ENCODE measurements at regions not wholly inside any gene's neighbourhood (a gene's known extent, or its start where the extent isn't known, plus 50 kb on each side); places are given as distances from the start of the nearest gene placed in this dataset.

- Histone ChIP-seq H3K27me3 (no peaks in the 10 kb centered on the region), H3K9me3 (no peaks in the 10 kb centered on the region), H3K27ac (no peak overlapping the region), H3K36me3 (no peaks in the 10 kb centered on the region), H3K4me3 (no peak overlapping the region), H3K4me1 (peaks cover 7 to 21% of the 10 kb centered on the region in 2 donors)
- ATAC-seq: peak; percentile 73 to 75
- in situ Hi-C loops (cut with MboI; ENCODE audit: low sequenced_read_pairs in 4 of 4): no loop called here
- no peak for TF ChIP-seq POLR2A (IDR thresholded peaks at IDR 0.05)
- DNase-seq: peak; percentile 66 to 73
- intact Hi-C loops (cut with DNase I; ENCODE audit: low total_unique reads): no loop called here
Observed at GRCh38 chr1:230002164-230002803, 64.8 kb upstream of the GALNT2 start.

GRCh38 chr1:230003409-230003808 is 63.6 kb upstream of the GALNT2 start:
- intact Hi-C loops (cut with DNase I; ENCODE audit: low total_unique reads) (no loop called here), in situ Hi-C loops (cut with MboI; ENCODE audit: low sequenced_read_pairs in 4 of 4) (no loop called here)
- Histone ChIP-seq H3K36me3 (no peaks in the 10 kb centered on the region), H3K27me3 (no peaks in the 10 kb centered on the region), H3K9me3 (no peaks in the 10 kb centered on the region), H3K27ac (no peak overlapping the region), H3K4me1 (peaks cover 7 to 21% of the 10 kb centered on the region in 2 donors), H3K4me3 (no peak overlapping the region)
- DNase-seq (no peak), ATAC-seq (no peak)
- no peak for TF ChIP-seq POLR2A (IDR thresholded peaks at IDR 0.05)
- no peak for TF ChIP-seq CTCF (IDR thresholded peaks at IDR 0.05 in 4 of 5, conservative IDR thresholded peaks at IDR 0.05 in 1 of 5)

GRCh38 chr1:230005040-230005439 is 62.0 kb upstream of the GALNT2 start:
- ATAC-seq (no peak), DNase-seq (no peak)
- Histone ChIP-seq H3K4me3 (no peak overlapping the region), H3K9me3 (no peaks in the 10 kb centered on the region), H3K27me3 (no peaks in the 10 kb centered on the region), H3K4me1 (peaks cover 7 to 21% of the 10 kb centered on the region in 2 donors), H3K27ac (no peak overlapping the region), H3K36me3 (no peaks in the 10 kb centered on the region)
- intact Hi-C loops (cut with DNase I; ENCODE audit: low total_unique reads): no loop called here
- in situ Hi-C loops (cut with MboI; ENCODE audit: low sequenced_read_pairs in 4 of 4): no loop called here
- TF ChIP-seq POLR2A (IDR thresholded peaks at IDR 0.05) (no peak), CTCF (IDR thresholded peaks at IDR 0.05 in 4 of 5, conservative IDR thresholded peaks at IDR 0.05 in 1 of 5) (no peak)

- TF ChIP-seq POLR2A (IDR thresholded peaks at IDR 0.05): no peak
- no peak for TF ChIP-seq CTCF (IDR thresholded peaks at IDR 0.05 in 4 of 5, conservative IDR thresholded peaks at IDR 0.05 in 1 of 5)
- ATAC-seq (no peak), DNase-seq (no peak)
- in situ Hi-C loops (cut with MboI; ENCODE audit: low sequenced_read_pairs in 4 of 4): no loop called here
- intact Hi-C loops (cut with DNase I; ENCODE audit: low total_unique reads): no loop called here
- H3K27ac ChIP-seq: no peak overlapping the region
- H3K9me3 ChIP-seq: no peaks in the 10 kb centered on the region
- H3K4me3 ChIP-seq: no peak overlapping the region
- H3K27me3 ChIP-seq: no peaks in the 10 kb centered on the region
- peaks cover 25 to 27% of the 10 kb centered on the region in 2 donors for H3K4me1 ChIP-seq
- no peaks in the 10 kb centered on the region for H3K36me3 ChIP-seq
Observed at GRCh38 chr1:230008721-230009120, 58.3 kb upstream of the GALNT2 start.

GRCh38 chr1:230009611-230010313 is 57.3 kb upstream of the GALNT2 start:
- TF ChIP-seq POLR2A (IDR thresholded peaks at IDR 0.05) (no peak), CTCF (IDR thresholded peaks at IDR 0.05 in 4 of 5, conservative IDR thresholded peaks at IDR 0.05 in 1 of 5) (no peak)
- no peak for DNase-seq
- H3K27ac ChIP-seq: no peak overlapping the region

More at GRCh38 chr1:230009611-230010313, 57.3 kb upstream of the GALNT2 start:
- peaks cover 25 to 27% of the 10 kb centered on the region in 2 donors for H3K4me1 ChIP-seq
- no peaks in the 10 kb centered on the region for H3K36me3 ChIP-seq
- no peak for ATAC-seq
- intact Hi-C loops (cut with DNase I; ENCODE audit: low total_unique reads): loop anchor here (5.0 kb wide), 1 partner anchor 208 kb away; no protein-coding TSS in a partner anchor
- no peaks in the 10 kb centered on the region for H3K9me3 ChIP-seq
- no peaks in the 10 kb centered on the region for H3K27me3 ChIP-seq
- in situ Hi-C loops (cut with MboI; ENCODE audit: low sequenced_read_pairs in 4 of 4): no loop called here
- H3K4me3 ChIP-seq: no peak overlapping the region
